ENCODE measurements at regions not wholly inside any gene's neighbourhood (a gene's known extent, or its start where the extent isn't known, plus 50 kb on each side); places are given as distances from the start of the nearest gene placed in this dataset.
"Not testable (repeated sequence)": the region's sequence is repeated elsewhere in the genome, so short reads cannot be mapped to it uniquely, and the experiment has no call there.

DNA sequence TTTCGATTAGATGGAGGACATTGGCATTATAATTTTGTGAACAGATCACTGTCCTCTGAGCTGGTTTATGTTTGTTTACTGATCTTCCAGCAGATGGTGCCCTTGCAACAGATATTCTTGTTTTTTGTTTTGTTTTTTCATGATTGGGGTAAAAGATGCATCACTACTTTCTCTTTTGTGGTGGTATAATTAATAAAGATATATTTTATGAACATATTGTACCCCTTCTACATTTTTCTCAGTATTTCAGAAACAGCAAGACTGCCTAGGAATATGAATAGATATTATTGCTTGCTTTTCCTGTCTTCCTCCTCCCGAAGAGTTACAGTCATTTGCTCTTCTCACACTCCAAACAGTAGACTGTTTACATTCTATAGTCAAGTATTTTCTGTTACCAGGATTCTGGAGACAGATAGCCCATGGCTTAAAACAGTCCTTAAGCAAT is 905.2 kb downstream of the TRAM1L1 start:
- Histone ChIP-seq H3K4me1 (ENCODE audit: control insufficient read depth, insufficient read depth, low read length) (no peaks in the 10 kb centered on the region), H3K36me3 (ENCODE audit: control insufficient read depth, insufficient read depth, low read length) (no peaks in the 10 kb centered on the region), H3K27ac (ENCODE audit: low read length) (no peak overlapping the region), H3K27me3 (ENCODE audit: control insufficient read depth, insufficient read depth, low read length) (no peaks in the 10 kb centered on the region), H3K9me3 (ENCODE audit: control insufficient read depth, insufficient read depth, low read depth, low read length) (no peaks in the 10 kb centered on the region), H3K4me3 (ENCODE audit: low read depth in 2 of 2, low read length in 2 of 2) (no peak overlapping the region)
- POLR2A ChIA-PET: no interaction called here
- TF ChIP-seq, protein P1, sequence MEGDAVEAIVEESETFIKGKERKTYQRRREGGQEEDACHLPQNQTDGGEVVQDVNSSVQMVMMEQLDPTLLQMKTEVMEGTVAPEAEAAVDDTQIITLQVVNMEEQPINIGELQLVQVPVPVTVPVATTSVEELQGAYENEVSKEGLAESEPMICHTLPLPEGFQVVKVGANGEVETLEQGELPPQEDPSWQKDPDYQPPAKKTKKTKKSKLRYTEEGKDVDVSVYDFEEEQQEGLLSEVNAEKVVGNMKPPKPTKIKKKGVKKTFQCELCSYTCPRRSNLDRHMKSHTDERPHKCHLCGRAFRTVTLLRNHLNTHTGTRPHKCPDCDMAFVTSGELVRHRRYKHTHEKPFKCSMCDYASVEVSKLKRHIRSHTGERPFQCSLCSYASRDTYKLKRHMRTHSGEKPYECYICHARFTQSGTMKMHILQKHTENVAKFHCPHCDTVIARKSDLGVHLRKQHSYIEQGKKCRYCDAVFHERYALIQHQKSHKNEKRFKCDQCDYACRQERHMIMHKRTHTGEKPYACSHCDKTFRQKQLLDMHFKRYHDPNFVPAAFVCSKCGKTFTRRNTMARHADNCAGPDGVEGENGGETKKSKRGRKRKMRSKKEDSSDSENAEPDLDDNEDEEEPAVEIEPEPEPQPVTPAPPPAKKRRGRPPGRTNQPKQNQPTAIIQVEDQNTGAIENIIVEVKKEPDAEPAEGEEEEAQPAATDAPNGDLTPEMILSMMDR (IDR thresholded peaks at IDR 0.05): peak; percentile 38; the same call in 1 of the 2 replicates
- TF ChIP-seq POLR2AphosphoS5 (IDR thresholded peaks at IDR 0.05; ENCODE audit: low read depth, low read length) (no peak), TCF7L2 (IDR thresholded peaks at IDR 0.05; ENCODE audit: low read depth, low read length) (no peak), SIN3A (IDR thresholded peaks at IDR 0.05; ENCODE audit: borderline replicate concordance, insufficient read depth, low read depth, low read length) (no peak)
- TF ChIP-seq, protein P2, sequence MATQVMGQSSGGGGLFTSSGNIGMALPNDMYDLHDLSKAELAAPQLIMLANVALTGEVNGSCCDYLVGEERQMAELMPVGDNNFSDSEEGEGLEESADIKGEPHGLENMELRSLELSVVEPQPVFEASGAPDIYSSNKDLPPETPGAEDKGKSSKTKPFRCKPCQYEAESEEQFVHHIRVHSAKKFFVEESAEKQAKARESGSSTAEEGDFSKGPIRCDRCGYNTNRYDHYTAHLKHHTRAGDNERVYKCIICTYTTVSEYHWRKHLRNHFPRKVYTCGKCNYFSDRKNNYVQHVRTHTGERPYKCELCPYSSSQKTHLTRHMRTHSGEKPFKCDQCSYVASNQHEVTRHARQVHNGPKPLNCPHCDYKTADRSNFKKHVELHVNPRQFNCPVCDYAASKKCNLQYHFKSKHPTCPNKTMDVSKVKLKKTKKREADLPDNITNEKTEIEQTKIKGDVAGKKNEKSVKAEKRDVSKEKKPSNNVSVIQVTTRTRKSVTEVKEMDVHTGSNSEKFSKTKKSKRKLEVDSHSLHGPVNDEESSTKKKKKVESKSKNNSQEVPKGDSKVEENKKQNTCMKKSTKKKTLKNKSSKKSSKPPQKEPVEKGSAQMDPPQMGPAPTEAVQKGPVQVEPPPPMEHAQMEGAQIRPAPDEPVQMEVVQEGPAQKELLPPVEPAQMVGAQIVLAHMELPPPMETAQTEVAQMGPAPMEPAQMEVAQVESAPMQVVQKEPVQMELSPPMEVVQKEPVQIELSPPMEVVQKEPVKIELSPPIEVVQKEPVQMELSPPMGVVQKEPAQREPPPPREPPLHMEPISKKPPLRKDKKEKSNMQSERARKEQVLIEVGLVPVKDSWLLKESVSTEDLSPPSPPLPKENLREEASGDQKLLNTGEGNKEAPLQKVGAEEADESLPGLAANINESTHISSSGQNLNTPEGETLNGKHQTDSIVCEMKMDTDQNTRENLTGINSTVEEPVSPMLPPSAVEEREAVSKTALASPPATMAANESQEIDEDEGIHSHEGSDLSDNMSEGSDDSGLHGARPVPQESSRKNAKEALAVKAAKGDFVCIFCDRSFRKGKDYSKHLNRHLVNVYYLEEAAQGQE (IDR thresholded peaks at IDR 0.05; ENCODE audit: insufficient read depth in 1 of 2, low read depth in 2 of 2, low read length in 1 of 2): no peak
- DNase-seq (ENCODE audit: low read depth, low spot score): no peak
- in situ Hi-C loops (cut with HindIII; ENCODE audit: low pct_unique_long_range_greater_than_20kb, low sequenced_read_pairs) (no loop called here), intact Hi-C loops (cut with micrococcal nuclease; ENCODE audit: unreplicated experiment) (no loop called here)
- no TSS peak for BruUV-seq (replicated peaks)
- ATAC-seq: no peak
- CTCF ChIA-PET: no interaction called here

DNA sequence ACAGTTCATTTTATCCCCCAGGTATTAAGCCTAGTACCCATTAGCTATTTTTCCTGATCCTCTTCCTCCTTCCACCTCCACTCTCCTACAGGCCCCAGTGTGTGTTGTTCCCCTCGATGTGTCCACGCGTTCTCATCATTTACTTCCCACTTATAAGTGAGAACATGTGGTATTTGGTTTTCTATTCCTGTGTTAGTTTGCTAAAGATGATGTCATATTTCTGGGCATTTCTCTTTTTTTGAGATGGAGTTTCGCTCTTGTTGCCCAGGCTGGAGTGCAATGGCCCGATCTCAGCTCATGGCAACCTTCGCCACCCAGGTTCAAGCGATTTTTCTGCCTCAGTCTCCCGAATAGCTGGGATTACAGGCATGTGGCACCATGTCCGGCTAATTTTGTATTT is 934.0 kb downstream of the TRAM1L1 start:
- CTCF ChIA-PET; BruUV-seq (replicated peaks); DNase-seq (ENCODE audit: low read depth, low spot score); H3K9me3 ChIP-seq (ENCODE audit: control insufficient read depth, insufficient read depth, low read depth, low read length); ATAC-seq; intact Hi-C loops (cut with micrococcal nuclease; ENCODE audit: unreplicated experiment); H3K27ac ChIP-seq (ENCODE audit: low read length); H3K4me1 ChIP-seq (ENCODE audit: control insufficient read depth, insufficient read depth, low read length); POLR2A ChIA-PET; H3K27me3 ChIP-seq (ENCODE audit: control insufficient read depth, insufficient read depth, low read length); H3K4me3 ChIP-seq (ENCODE audit: low read depth in 2 of 2, low read length in 2 of 2); H3K36me3 ChIP-seq (ENCODE audit: control insufficient read depth, insufficient read depth, low read length); in situ Hi-C loops (cut with HindIII; ENCODE audit: low pct_unique_long_range_greater_than_20kb, low sequenced_read_pairs): not testable (repeated sequence)

DNA sequence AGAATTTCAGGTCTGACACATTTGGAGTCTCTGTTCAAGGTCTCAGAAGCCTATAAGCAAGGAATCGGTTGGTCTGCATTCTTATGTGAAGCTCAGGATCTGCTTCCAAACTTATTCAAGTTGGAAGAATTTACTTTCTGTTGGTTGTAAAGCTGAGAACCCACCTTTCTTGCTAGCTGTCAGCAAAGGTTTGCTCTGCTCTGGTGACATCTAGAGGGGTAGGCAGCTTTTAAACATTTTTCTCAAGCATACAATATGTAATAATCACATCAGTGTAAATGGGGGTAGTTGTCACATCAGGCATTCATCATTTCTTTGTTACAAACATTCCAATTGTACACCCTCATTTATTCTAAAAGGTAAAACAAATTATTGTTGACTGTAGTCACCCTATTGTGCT is 935.2 kb downstream of the TRAM1L1 start:
- DNase-seq (ENCODE audit: low read depth, low spot score) (no peak), ATAC-seq (no peak)
- intact Hi-C loops (cut with micrococcal nuclease; ENCODE audit: unreplicated experiment) (no loop called here), in situ Hi-C loops (cut with HindIII; ENCODE audit: low pct_unique_long_range_greater_than_20kb, low sequenced_read_pairs) (no loop called here)
- no peak overlapping the region for H3K27ac ChIP-seq (ENCODE audit: low read length)
- POLR2A ChIA-PET: no interaction called here
- no peaks in the 10 kb centered on the region for H3K27me3 ChIP-seq (ENCODE audit: control insufficient read depth, insufficient read depth, low read length)
- H3K36me3 ChIP-seq (ENCODE audit: control insufficient read depth, insufficient read depth, low read length): no peaks in the 10 kb centered on the region
- no peak overlapping the region for H3K4me3 ChIP-seq (ENCODE audit: low read depth in 2 of 2, low read length in 2 of 2)
- BruUV-seq (replicated peaks): no TSS peak
- H3K4me1 ChIP-seq (ENCODE audit: control insufficient read depth, insufficient read depth, low read length): no peaks in the 10 kb centered on the region
- TF ChIP-seq SIN3A (IDR thresholded peaks at IDR 0.05; ENCODE audit: borderline replicate concordance, insufficient read depth, low read depth, low read length) (no peak), POLR2AphosphoS5 (IDR thresholded peaks at IDR 0.05; ENCODE audit: low read depth, low read length) (no peak), TCF7L2 (IDR thresholded peaks at IDR 0.05; ENCODE audit: low read depth, low read length) (no peak)
- TF ChIP-seq, protein P2 (IDR thresholded peaks at IDR 0.05; ENCODE audit: insufficient read depth in 1 of 2, low read depth in 2 of 2, low read length in 1 of 2): no peak
- TF ChIP-seq, protein P1 (IDR thresholded peaks at IDR 0.05): no peak
- H3K9me3 ChIP-seq (ENCODE audit: control insufficient read depth, insufficient read depth, low read depth, low read length): no peaks in the 10 kb centered on the region
- CTCF ChIA-PET: no interaction called here
